ENCODE measurements at regions not wholly inside any gene's neighbourhood (a gene's known extent, or its start where the extent isn't known, plus 50 kb on each side); places are given as distances from the start of the nearest gene placed in this dataset.

DNA sequence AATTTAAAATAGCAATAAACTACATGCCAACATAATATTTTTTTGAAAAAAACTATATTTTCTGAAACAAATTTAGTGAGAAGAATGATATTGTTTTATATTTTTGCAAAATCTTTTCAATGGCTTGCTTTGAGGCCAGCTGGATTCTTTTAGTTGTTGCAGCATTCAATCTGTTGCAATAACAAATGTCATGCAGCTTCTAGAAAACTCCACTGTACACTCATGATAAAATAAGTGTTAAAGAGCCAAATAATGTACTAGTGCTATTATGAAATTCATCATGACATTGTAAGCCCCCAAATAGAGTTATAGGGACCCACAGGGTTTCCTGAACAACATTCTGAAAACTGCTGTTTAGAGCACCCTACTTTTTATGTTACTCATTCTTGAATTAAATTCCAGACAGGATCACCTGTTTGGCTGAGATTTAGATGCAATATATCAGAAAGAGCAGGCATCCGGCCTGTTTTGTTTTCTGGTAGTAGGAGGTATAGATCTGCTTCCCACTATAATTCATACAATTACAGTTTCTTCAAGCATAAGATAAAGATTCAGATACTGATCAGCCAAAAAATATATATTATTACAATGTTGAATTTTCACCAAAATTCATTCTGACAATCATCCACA lies 703.0 kb upstream of the ZNF385D start:
- H3K4me3 ChIP-seq (ENCODE audit: low read depth, low read length), result no peak overlapping the region

DNA sequence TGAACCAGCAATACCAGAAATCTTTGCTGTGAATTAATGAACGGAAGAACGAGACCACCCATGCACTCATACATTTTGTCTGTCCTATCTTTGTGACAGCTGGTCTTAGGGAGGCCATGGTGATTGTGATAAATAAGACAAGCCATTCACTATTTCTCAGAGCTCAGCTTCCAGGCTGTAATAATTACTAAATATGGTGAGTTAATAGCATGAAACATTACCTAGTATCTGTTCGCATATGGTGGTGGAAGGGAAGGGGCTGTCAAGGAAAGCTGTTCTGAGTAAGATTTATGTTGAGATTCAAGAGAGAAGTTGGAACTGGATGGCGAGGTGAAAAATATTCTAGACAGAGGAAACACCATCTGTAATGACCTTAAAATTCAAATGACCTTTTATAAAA lies 719.0 kb upstream of the ZNF385D start:
- H3K4me3 ChIP-seq (ENCODE audit: low read depth, low read length), result no peak overlapping the region

DNA sequence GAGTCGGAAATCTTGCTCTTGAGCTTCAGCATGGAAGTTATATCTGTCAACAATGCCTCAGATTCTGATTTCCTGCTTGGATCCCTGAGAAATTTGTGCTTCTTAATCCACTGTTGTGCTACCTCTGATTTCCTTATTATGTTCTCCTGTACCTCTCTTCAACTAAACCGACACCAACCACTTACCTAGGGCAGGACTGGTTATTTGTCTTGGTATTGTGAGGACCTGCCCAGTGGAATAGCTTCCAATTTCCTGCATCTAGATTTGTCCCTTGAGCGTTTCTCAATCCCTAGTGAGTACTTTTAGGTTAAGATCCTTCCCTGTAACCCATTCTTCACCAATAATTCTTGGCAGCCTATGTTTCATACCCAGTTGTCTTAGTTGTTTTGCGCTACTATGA lies 720.5 kb upstream of the ZNF385D start:
- H3K4me3 ChIP-seq (ENCODE audit: low read depth, low read length), result no peak overlapping the region

DNA sequence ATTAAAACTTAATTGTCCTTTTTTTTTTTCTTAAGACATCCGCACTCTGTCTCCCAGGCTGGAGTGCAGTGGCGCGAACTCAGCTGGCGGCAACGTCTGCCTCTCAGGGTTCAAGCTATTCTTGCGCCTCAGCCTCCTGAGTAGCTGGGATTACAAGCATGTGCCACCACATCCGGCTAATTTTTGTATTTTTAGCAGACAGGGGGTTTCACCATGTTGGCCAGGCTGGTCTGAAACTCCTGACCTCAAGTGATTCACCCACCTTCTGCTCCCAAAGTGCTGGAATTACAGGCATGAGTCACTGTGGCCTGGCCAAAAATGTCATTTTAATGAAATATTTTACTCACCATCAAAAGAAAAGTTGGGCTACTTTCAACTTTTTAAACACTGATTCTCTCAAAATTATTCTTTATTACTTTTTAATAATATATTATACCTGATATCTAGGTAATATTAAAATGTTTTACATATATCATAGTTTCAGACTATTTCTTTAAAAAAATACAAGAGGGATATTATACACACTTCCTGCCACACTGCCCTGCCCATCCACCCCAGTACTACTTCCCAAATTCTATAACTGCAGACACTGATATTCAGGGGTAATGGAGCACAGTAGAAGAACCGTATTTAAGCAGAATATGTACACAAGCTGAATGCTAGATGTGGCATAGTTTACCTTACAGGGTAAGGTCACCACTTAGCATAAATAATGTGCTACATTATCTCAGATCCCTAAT lies 723.9 kb upstream of the ZNF385D start:
- H3K4me3 ChIP-seq (ENCODE audit: low read depth, low read length), result no peak overlapping the region

DNA sequence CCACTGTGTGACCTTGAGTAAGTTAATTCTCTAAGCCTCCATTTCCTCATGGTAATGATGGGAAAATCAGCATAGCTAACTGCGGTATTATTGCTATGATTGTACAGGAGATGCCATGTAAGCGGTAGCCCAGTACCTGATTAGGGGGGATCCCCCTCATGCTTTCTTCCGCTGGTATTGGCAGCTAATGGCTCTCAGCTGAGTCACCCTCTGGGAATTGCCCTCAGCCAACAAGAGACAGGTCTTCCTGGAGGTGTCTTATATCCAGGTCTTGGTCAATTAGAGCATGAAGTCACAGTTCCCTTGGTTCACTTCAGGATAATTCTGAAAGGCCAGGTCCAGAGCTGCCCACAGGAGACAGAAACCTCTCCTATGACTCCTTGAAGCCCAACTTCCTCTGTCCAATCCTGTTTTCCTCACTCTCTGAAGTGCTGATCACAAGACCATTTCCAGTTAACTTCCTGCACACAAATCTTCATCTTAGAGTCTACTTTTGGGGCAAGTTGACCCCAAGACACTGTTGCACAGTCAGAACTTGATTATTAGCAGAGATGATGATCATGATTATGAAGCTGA lies 724.7 kb upstream of the ZNF385D start:
- H3K4me3 ChIP-seq (ENCODE audit: low read depth, low read length), result no peak overlapping the region

DNA sequence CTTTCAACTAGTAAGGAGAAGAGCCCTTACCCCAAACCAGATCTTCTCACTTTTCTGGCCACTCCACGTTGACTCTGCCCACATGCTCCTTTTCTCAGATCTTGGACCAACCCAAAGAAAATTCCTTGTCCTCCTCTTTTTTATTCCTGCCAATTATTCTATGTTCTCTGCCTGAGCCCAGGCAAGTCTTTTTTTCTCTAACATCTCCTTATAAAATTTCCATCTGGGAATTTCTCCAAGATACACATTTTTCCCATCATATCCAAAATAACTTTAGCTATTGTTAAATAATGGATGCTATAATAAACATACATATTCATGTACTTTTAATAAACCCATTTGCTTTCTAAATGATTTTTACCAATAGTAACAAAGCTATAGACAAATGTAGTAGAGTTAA lies 726.0 kb upstream of the ZNF385D start:
- no peak overlapping the region for H3K4me3 ChIP-seq (ENCODE audit: low read depth, low read length)

DNA sequence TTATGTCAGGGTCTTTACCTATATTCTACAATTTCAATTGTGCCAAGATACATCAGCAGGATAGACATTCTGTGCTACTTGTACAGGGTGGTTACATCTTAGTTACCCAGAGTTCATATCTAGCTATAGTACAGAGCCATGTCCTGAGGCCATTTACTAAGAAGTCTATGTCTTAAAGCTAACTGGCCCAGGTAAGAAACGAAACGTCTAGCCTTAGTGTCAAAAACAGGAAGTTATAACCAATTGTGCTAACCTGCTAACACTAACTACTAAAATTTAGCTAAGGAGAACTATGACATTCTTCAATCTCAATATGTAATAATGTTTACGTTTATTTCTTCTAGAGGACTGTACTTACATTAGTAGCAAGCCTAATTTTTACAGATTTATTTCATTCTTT lies 717.2 kb upstream of the UBE2E2 start:
- H3K4me3 ChIP-seq (ENCODE audit: low read depth, low read length), result no peak overlapping the region

DNA sequence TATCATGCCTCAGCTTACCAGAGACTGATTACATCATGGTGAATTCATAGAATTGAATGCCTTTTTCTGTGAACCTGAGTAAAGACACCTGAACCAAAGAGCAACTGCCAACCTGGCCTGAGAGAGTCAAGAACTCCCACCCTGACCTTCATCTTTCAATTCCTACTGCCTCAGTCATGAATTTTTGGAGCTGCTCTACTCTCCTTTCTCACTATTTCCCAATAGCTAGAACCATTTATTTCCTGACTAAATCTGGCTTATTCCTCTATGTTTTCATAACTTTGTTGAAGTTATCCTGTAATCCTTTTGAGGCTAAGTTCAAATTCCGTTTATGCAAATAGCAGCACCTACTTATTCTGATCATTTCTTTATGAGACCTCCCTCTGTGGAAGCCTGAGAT lies 712.4 kb upstream of the UBE2E2 start:
- H3K4me3 ChIP-seq (ENCODE audit: low read depth, low read length), result no peak overlapping the region

DNA sequence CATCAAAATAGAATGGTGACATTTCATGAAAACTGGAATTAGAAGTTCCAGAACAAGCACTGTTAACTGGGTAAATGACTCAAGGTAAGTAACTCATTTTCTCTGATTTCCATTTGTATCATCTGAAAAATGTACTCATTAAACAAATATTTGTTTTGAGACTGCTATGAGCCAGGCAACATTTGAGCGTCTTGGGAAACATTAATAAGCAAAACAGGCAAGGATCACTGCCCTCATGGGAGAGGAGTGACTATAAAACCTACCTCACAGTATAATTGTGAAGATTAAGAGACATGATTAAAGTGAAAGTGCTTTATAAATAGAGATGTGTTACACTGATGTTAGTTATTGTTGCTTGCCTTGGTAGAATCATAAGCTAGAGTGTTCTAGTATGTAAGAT lies 711.8 kb upstream of the UBE2E2 start:
- no peak overlapping the region for H3K4me3 ChIP-seq (ENCODE audit: low read depth, low read length)

DNA sequence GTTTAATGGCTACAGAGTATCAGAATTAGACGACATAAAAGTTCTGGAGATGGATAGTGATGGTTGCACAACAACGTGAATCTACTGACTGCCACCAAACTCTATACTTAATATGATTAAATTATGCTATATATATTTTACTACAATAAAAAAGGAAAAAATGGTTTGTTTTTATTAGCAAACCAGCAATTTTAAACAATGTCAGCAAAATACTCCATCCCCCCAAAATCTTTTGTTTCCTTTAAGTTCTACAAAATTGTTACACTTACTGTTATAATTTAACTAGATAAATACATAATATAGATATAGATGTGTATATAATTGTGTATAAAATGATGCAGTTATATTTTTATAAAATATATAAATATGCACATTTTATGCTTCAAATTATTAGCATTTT lies 710.8 kb upstream of the UBE2E2 start:
- no peak overlapping the region for H3K4me3 ChIP-seq (ENCODE audit: low read depth, low read length)

DNA sequence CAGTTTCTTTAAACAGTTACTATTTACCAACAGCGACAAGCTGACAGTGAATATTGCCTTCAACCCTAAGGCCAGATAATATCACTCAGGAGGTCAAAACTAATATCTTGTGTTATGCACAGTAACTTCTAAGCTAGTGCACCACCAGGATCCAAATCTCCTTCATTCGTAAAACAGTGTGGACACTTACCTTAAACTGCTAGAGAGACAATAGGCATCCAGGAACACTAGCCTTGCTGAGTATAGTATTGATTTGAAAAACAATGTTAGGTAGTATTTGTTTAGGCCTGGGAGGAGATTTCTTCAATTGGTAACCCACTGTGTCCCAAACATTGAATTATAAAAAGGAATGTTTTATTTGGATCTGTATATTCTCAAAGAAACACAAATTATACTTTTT lies 707.9 kb upstream of the UBE2E2 start:
- no peak overlapping the region for H3K4me3 ChIP-seq (ENCODE audit: low read depth, low read length)

DNA sequence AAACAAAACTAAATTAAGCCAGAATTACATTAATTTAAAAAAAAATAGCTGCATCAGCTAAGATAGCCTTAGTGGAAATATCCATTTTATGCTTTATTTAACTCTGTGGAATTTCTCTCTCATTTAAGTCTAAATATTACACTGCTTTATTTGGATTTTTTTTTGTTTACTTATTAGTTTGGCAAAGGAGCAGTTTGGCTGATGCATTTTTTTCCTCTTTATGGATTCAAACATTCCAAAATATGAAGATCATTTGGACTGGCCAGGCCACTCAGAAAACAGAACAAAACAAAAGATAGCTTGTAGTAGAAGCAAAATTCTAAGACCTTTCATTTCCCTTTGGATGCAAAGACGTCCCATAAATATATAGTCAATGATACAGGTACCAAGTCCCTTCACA lies 707.3 kb upstream of the UBE2E2 start:
- H3K4me3 ChIP-seq (ENCODE audit: low read depth, low read length), result no peak overlapping the region

DNA sequence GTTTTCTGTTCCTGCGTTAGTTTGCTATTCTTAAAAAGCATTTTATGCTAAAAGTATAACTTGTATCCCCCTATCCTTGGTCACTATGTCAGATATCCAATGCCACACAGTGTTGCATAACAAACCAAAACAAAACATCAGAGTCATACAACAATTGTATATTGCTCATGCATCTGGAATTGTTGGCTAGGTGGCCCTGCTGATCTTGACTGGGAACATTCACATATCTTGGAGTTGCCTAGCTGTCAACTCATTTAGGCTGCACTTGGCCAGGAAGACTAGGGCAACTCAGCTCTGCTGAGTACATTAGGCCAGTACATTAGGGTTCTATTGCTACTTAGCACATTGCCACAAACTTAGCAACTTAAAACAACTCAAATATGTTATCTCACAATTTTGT lies 706.5 kb upstream of the UBE2E2 start:
- no peak overlapping the region for H3K4me3 ChIP-seq (ENCODE audit: low read depth, low read length)

DNA sequence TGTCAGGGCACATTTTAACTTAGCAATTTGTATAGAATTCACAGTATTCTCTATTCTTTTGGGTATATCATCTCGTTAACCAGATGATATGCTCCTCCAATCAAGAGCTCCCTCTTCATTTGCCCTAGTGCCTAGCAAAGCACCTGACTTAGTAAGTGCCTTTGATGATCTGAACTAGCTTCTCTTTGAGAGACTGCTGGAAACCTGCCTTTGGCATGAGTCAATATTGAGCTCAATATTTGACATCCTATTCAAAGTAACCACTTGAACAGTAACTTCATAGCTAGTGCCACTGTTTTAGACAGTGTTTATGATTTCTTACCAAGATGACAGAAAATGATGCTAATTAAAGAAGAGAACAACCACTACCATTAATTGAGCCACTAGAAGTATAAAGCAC lies 696.3 kb upstream of the UBE2E2 start:
- no peak overlapping the region for H3K4me3 ChIP-seq (ENCODE audit: low read depth, low read length)

DNA sequence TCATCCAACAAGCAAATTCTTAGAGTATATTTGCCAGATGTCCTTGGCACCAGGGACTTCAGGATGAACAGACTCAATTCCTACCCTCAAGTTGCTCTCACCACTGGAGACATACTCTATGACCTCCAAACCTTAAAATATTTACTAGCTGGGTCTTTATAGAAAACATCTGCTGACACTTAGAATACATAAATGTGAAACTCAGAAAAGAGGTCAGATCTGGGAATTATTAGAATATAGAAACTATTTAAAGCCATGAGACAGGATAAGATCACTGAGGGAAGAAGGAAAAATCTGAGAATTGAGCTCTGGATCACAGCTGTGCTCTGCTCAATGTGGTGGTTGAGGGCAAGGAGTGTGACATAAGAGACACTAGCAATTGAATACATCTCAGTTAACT lies 695.4 kb upstream of the UBE2E2 start:
- H3K4me3 ChIP-seq (ENCODE audit: low read depth, low read length), result no peak overlapping the region

DNA sequence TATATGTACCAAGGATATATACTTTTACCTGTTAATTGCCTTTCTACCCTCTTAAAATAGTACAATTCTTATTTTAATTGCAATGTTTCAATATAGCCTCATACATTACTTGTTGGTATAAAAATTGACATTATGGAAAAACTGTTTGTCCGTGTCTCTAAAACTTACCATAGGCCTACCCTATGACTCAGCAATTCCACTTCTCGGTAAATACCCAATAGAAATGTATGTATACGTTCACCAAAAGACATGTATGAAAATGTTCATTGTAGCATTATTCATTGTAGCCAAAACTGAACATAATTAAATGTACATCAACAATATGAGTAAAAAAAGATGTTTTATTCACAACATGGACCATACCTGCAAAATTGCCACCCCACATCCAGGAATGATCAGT lies 679.2 kb upstream of the UBE2E2 start:
- no peak overlapping the region for H3K4me3 ChIP-seq (ENCODE audit: low read depth, low read length)

DNA sequence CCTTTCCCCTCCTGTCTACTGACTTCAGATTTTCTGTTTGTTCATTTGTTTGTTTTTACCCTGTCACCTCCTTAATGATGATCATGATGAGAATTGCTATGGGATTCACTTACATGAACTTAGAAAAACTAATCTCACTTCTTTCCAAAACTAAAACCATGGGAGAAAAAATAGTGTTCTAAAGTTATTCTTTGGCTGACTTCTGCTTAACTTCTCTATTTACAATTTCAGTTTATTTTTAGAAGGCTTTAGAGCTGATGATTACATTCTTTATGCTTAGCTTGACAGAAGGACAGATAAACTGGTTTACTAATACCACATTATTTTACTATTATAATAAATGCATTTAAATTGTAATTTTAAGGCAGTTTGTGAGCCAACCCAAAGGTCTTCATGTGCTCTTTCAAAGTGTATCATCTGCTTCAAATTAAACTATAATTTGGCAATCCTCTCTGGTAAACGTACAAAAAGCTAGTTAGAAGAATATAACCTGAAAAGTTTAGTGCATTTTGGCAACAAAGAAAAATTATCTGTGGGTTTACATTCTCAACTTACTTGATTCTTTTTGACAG lies 676.8 kb upstream of the UBE2E2 start:
- no peak overlapping the region for H3K4me3 ChIP-seq (ENCODE audit: low read depth, low read length)

DNA sequence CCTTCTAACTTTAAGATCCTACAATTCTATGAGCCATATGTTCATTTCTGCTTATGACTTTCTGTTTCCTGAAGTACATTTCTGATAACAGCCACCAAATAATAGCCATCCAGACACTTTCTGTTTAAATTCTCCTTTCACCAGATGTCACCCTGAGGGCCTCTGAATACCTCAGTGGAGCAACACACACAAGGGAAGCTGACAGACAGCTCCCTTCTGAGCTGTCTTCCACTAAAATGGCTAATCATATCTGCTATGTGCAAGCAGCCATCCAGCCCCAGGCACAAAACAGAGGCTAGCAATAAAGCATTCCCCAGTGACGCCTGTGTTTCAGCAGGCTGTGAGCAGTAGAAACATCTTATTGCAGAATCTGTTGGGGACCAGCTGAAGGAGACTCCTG lies 666.6 kb upstream of the UBE2E2 start:
- no peak overlapping the region for H3K4me3 ChIP-seq (ENCODE audit: low read depth, low read length)

DNA sequence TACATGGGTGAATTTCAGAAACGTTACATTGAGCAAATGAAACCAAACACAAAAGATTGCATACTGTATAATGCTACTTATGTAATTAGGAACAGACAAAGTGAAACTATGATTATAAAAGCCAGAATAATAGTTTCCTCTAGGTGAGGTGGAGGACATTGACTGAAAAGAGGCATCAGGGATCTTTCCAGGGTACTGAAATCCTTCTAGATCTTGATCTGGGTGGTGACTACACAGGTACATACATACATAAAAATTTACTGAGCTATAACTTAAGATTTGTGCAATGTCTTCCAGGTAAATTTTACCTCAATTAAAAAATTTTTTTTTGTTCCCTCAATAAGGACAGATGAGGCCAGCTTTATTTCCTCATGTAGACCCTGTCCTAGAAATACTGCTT lies 665.6 kb upstream of the UBE2E2 start:
- no peak overlapping the region for H3K4me3 ChIP-seq (ENCODE audit: low read depth, low read length)

DNA sequence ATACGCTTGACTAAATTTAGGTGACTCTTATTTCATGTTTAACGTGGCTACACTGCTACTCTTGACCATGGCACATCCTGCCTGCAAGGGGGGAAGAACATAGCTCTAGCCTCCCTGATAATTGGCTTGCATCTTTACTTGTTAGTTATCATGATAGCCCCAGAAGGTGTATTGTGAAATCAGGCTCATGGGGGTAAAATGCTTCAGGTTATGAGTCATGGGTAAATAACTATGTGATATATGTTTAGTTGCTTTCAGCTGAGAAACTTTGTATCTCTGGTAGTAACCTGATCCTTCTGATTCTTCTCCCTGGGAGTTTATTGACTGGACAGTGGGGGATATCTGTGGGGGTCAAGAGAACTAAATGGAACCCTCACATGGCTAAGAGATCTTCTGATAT lies 660.8 kb upstream of the UBE2E2 start:
- no peak overlapping the region for H3K4me3 ChIP-seq (ENCODE audit: low read depth, low read length)

DNA sequence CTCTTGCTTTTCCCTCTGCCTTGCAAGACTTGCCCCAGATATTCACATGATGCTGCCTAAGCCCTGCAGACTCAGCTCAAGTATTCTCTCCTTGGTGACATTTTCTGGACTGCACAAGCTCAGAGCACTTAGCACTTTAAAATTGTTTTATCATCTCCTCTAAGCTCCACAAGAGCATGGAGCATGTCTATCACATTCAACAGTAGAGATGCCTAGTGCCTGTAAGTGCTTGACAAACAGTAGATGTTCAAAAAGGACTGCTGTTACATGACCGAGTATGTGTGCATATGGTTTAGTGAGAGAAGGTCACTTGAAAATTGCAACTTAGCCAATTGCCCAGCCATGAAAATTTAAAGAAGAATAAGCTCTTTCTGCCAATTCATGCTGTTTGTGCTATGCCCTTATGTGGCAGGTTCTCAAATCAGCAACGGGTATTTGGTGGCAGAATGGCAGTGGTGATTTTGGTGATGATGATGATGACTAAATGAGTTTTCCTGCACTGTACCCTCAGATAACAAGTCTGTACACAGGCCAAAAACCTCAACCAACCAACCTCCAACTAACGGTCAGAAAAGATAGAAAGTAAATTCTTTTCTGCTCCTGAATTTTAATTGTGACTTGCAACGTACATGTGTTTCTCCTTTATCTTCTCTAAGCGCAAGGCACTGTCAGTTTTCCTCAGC lies 647.2 kb upstream of the UBE2E2 start:
- H3K4me3 ChIP-seq (ENCODE audit: low read depth, low read length), result no peak overlapping the region

DNA sequence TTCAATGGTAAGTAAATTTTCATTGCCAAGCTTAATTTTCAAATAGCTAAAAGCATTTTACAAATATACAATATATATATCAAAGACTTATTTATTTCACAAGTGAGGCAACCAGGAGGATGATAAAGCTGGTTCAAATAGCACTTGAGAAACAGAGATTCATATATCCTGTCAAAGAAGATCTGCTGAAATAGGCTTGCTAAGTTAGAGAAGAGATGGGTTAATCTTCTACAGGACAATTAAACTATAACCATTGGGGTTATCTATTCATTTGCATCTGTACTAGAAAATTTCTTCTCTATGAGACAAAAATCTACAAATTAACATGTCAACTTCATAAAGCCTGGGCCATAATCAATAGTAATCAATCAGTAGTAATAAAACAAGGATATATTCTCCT lies 637.7 kb upstream of the UBE2E2 start:
- H3K4me3 ChIP-seq (ENCODE audit: low read depth, low read length), result no peak overlapping the region

All from iPS-11a (cell line).